ENCODE measurements at regions not wholly inside any gene's neighbourhood (a gene's known extent, or its start where the extent isn't known, plus 50 kb on each side); places are given as distances from the start of the nearest gene placed in this dataset.

- peak in 2 of 6 donors; percentile 60 to 89 for DNase-seq (ENCODE audit: low read depth in 4 of 6, low spot score in 6 of 6)
- Histone ChIP-seq H3K27me3 (ENCODE audit: control insufficient read depth, insufficient read depth, low read length) (peaks cover 3% of the 10 kb centered on the region), H3K36me3 (ENCODE audit: control insufficient read depth, insufficient read depth, low read length) (no peaks in the 10 kb centered on the region), H3K9me3 (ENCODE audit: control insufficient read depth, insufficient read depth, low read length) (no peaks in the 10 kb centered on the region), H3K4me1 (ENCODE audit: control insufficient read depth, insufficient read depth, low read length) (no peaks in the 10 kb centered on the region), H3K27ac (ENCODE audit: low read depth, low read length) (no peak overlapping the region), H3K4me3 (ENCODE audit: low read depth, low read length) (no peak overlapping the region)
- 30% methylated on average over 6 of the region's 10 CpGs for WGBS (ENCODE audit: insufficient coverage)
Observed at GRCh38 chr12:127548123-127548553, 718.8 kb upstream of the TMEM132C start.

- Histone ChIP-seq H3K27ac (ENCODE audit: low read depth, low read length) (no peak overlapping the region), H3K4me1 (ENCODE audit: control insufficient read depth, insufficient read depth, low read length) (no peaks in the 10 kb centered on the region), H3K4me3 (ENCODE audit: low read depth, low read length) (no peak overlapping the region), H3K9me3 (ENCODE audit: control insufficient read depth, insufficient read depth, low read length) (no peaks in the 10 kb centered on the region), H3K27me3 (ENCODE audit: control insufficient read depth, insufficient read depth, low read length) (peaks cover 3% of the 10 kb centered on the region), H3K36me3 (ENCODE audit: control insufficient read depth, insufficient read depth, low read length) (no peaks in the 10 kb centered on the region)
- WGBS (ENCODE audit: insufficient coverage), result 86% methylated on average over 5 of the region's 8 CpGs
- no peak for DNase-seq (ENCODE audit: low read depth in 4 of 6, low spot score in 6 of 6)
Observed at GRCh38 chr12:127550271-127550670, 716.7 kb upstream of the TMEM132C start.

GRCh38 chr12:127552838-127553237 lies 714.1 kb upstream of the TMEM132C start:
- WGBS (ENCODE audit: insufficient coverage), result no CpG with 5 or more reads among the region's 1 CpG
- Histone ChIP-seq H3K4me3 (ENCODE audit: low read depth, low read length) (no peak overlapping the region), H3K36me3 (ENCODE audit: control insufficient read depth, insufficient read depth, low read length) (no peaks in the 10 kb centered on the region), H3K27ac (ENCODE audit: low read depth, low read length) (no peak overlapping the region), H3K4me1 (ENCODE audit: control insufficient read depth, insufficient read depth, low read length) (no peaks in the 10 kb centered on the region), H3K9me3 (ENCODE audit: control insufficient read depth, insufficient read depth, low read length) (no peaks in the 10 kb centered on the region), H3K27me3 (ENCODE audit: control insufficient read depth, insufficient read depth, low read length) (peaks cover 3% of the 10 kb centered on the region)
- no peak for DNase-seq (ENCODE audit: low read depth in 4 of 6, low spot score in 6 of 6)

GRCh38 chr12:127555071-127555470 lies 711.9 kb upstream of the TMEM132C start:
- H3K9me3 ChIP-seq (ENCODE audit: control insufficient read depth, insufficient read depth, low read length), result no peaks in the 10 kb centered on the region
- WGBS (ENCODE audit: insufficient coverage), result 100% methylated on average over 2 of the region's 4 CpGs
- H3K27ac ChIP-seq (ENCODE audit: low read depth, low read length), result no peak overlapping the region

GRCh38 chr12:127556231-127556886 lies 710.6 kb upstream of the TMEM132C start:
- peaks cover 3% of the 10 kb centered on the region for H3K4me1 ChIP-seq (ENCODE audit: control insufficient read depth, insufficient read depth, low read length)
- no peaks in the 10 kb centered on the region for H3K36me3 ChIP-seq (ENCODE audit: control insufficient read depth, insufficient read depth, low read length)
- DNase-seq (ENCODE audit: low read depth in 4 of 6, low spot score in 6 of 6), result no peak
- peaks cover 5% of the 10 kb centered on the region for H3K27me3 ChIP-seq (ENCODE audit: control insufficient read depth, insufficient read depth, low read length)
- no peak overlapping the region for H3K4me3 ChIP-seq (ENCODE audit: low read depth, low read length)
- no peaks in the 10 kb centered on the region for H3K9me3 ChIP-seq (ENCODE audit: control insufficient read depth, insufficient read depth, low read length)
- no peak overlapping the region for H3K27ac ChIP-seq (ENCODE audit: low read depth, low read length)

More at GRCh38 chr12:127555071-127555470, 711.9 kb upstream of the TMEM132C start:
- Histone ChIP-seq H3K36me3 (ENCODE audit: control insufficient read depth, insufficient read depth, low read length) (no peaks in the 10 kb centered on the region), H3K4me1 (ENCODE audit: control insufficient read depth, insufficient read depth, low read length) (peaks cover 3% of the 10 kb centered on the region), H3K27me3 (ENCODE audit: control insufficient read depth, insufficient read depth, low read length) (peaks cover 6% of the 10 kb centered on the region), H3K4me3 (ENCODE audit: low read depth, low read length) (no peak overlapping the region)
- DNase-seq (ENCODE audit: low read depth in 4 of 6, low spot score in 6 of 6), result no peak

- peak in 3 of 6 donors; percentile 24 to 71 (median 49) for DNase-seq (ENCODE audit: low read depth in 4 of 6, low spot score in 6 of 6)
- peaks cover 3% of the 10 kb centered on the region for H3K4me1 ChIP-seq (ENCODE audit: control insufficient read depth, insufficient read depth, low read length)
- H3K27me3 ChIP-seq (ENCODE audit: control insufficient read depth, insufficient read depth, low read length), result peaks cover 5% of the 10 kb centered on the region
- WGBS (ENCODE audit: insufficient coverage), result 70% methylated on average over 3 of the region's 3 CpGs
- H3K9me3 ChIP-seq (ENCODE audit: control insufficient read depth, insufficient read depth, low read length), result no peaks in the 10 kb centered on the region
- H3K4me3 ChIP-seq (ENCODE audit: low read depth, low read length), result no peak overlapping the region
- H3K36me3 ChIP-seq (ENCODE audit: control insufficient read depth, insufficient read depth, low read length), result no peaks in the 10 kb centered on the region
- no peak overlapping the region for H3K27ac ChIP-seq (ENCODE audit: low read depth, low read length)
Observed at GRCh38 chr12:127558361-127558760, 708.6 kb upstream of the TMEM132C start.

- 49% methylated on average over 10 of the region's 12 CpGs for WGBS (ENCODE audit: insufficient coverage)
- DNase-seq (ENCODE audit: low read depth in 4 of 6, low spot score in 6 of 6), result peak in 2 of 6 donors; percentile 33 to 38
- peaks cover 5% of the 10 kb centered on the region for H3K27me3 ChIP-seq (ENCODE audit: control insufficient read depth, insufficient read depth, low read length)
- H3K36me3 ChIP-seq (ENCODE audit: control insufficient read depth, insufficient read depth, low read length), result no peaks in the 10 kb centered on the region
- peaks cover 3% of the 10 kb centered on the region for H3K4me1 ChIP-seq (ENCODE audit: control insufficient read depth, insufficient read depth, low read length)
- no peak overlapping the region for H3K4me3 ChIP-seq (ENCODE audit: low read depth, low read length)
- no peaks in the 10 kb centered on the region for H3K9me3 ChIP-seq (ENCODE audit: control insufficient read depth, insufficient read depth, low read length)
- no peak overlapping the region for H3K27ac ChIP-seq (ENCODE audit: low read depth, low read length)
Observed at GRCh38 chr12:127559349-127560040, 707.5 kb upstream of the TMEM132C start.

- Histone ChIP-seq H3K27me3 (ENCODE audit: control insufficient read depth, insufficient read depth, low read length) (peaks cover 5% of the 10 kb centered on the region), H3K36me3 (ENCODE audit: control insufficient read depth, insufficient read depth, low read length) (no peaks in the 10 kb centered on the region), H3K4me1 (ENCODE audit: control insufficient read depth, insufficient read depth, low read length) (peaks cover 3% of the 10 kb centered on the region), H3K27ac (ENCODE audit: low read depth, low read length) (no peak overlapping the region), H3K4me3 (ENCODE audit: low read depth, low read length) (no peak overlapping the region), H3K9me3 (ENCODE audit: control insufficient read depth, insufficient read depth, low read length) (no peaks in the 10 kb centered on the region)
- DNase-seq (ENCODE audit: low read depth in 4 of 6, low spot score in 6 of 6), result no peak
- 94% methylated on average over 2 of the region's 4 CpGs for WGBS (ENCODE audit: insufficient coverage)
Observed at GRCh38 chr12:127560041-127560478, 706.9 kb upstream of the TMEM132C start.

- no peaks in the 10 kb centered on the region for H3K9me3 ChIP-seq (ENCODE audit: control insufficient read depth, insufficient read depth, low read length)
- peaks cover 3% of the 10 kb centered on the region for H3K4me1 ChIP-seq (ENCODE audit: control insufficient read depth, insufficient read depth, low read length)
- H3K4me3 ChIP-seq (ENCODE audit: low read depth, low read length), result no peak overlapping the region
- WGBS (ENCODE audit: insufficient coverage), result 100% methylated on average over 2 of the region's 2 CpGs
- DNase-seq (ENCODE audit: low read depth in 4 of 6, low spot score in 6 of 6), result no peak
- peaks cover 5% of the 10 kb centered on the region for H3K27me3 ChIP-seq (ENCODE audit: control insufficient read depth, insufficient read depth, low read length)
- H3K27ac ChIP-seq (ENCODE audit: low read depth, low read length), result no peak overlapping the region
- no peaks in the 10 kb centered on the region for H3K36me3 ChIP-seq (ENCODE audit: control insufficient read depth, insufficient read depth, low read length)
Observed at GRCh38 chr12:127562816-127563215, 704.2 kb upstream of the TMEM132C start.

- WGBS (ENCODE audit: insufficient coverage), result no CpG with 5 or more reads among the region's 4 CpGs
- H3K4me1 ChIP-seq (ENCODE audit: control insufficient read depth, insufficient read depth, low read length), result no peaks in the 10 kb centered on the region
- no peak overlapping the region for H3K4me3 ChIP-seq (ENCODE audit: low read depth, low read length)
- H3K36me3 ChIP-seq (ENCODE audit: control insufficient read depth, insufficient read depth, low read length), result no peaks in the 10 kb centered on the region
- no peak for DNase-seq (ENCODE audit: low read depth in 4 of 6, low spot score in 6 of 6)
- H3K9me3 ChIP-seq (ENCODE audit: control insufficient read depth, insufficient read depth, low read length), result no peaks in the 10 kb centered on the region
- H3K27ac ChIP-seq (ENCODE audit: low read depth, low read length), result no peak overlapping the region
- peaks cover under 1% of the 10 kb centered on the region for H3K27me3 ChIP-seq (ENCODE audit: control insufficient read depth, insufficient read depth, low read length)
Observed at GRCh38 chr12:127565241-127565640, 701.7 kb upstream of the TMEM132C start.

Data from spinal cord (tissue), 9 donors.